ENCODE measurements at regions not wholly inside any gene's neighbourhood (a gene's known extent, or its start where the extent isn't known, plus 50 kb on each side); places are given as distances from the start of the nearest gene placed in this dataset.

GRCh38 chr5:171657473-171657872, 128.1 kb upstream of the SMIM23 start:
- Histone ChIP-seq H3K4me2 (no peak overlapping the region), H3K79me2 (ENCODE audit: low read depth) (no peaks in the 10 kb centered on the region), H2AFZ (no peak overlapping the region), H4K20me1 (ENCODE audit: insufficient read depth) (no peaks in the 10 kb centered on the region), H3F3A (ENCODE audit: insufficient read depth, low read depth) (no peaks in the 10 kb centered on the region), H3K27ac (no peak overlapping the region), H3K36me3 (ENCODE audit: low read depth) (no peaks in the 10 kb centered on the region), H3K4me1 (replicated peaks; ENCODE audit: insufficient read depth) (no peaks in the 10 kb centered on the region), H3K9me2 (ENCODE audit: insufficient read depth) (no peaks in the 10 kb centered on the region), H3K9me3 (ENCODE audit: insufficient read depth, low read depth) (no peaks in the 10 kb centered on the region), H3K4me3 (no peak overlapping the region), H3K27me3 (ENCODE audit: insufficient read depth, low read depth) (no peaks in the 10 kb centered on the region)
- intact Hi-C loops (cut with micrococcal nuclease; ENCODE audit: unreplicated experiment), result no loop called here
- CTCF ChIA-PET, result no interaction called here
- DNase-seq, result no peak
- POLR2A ChIA-PET (ENCODE audit: unreplicated experiment), result no interaction called here
- no TSS peak for BruUV-seq (replicated peaks)
- TF ChIP-seq CTCF (conservative IDR thresholded peaks at IDR 0.05), result no peak
- TF ChIP-seq EZH2 (IDR thresholded peaks at IDR 0.05; ENCODE audit: low read depth), result no peak

- ChIA-PET POLR2A (ENCODE audit: unreplicated experiment) (no interaction called here), CTCF (no interaction called here)
- H4K20me1 ChIP-seq (ENCODE audit: insufficient read depth), result no peaks in the 10 kb centered on the region
- no peaks in the 10 kb centered on the region for H3F3A ChIP-seq (ENCODE audit: insufficient read depth, low read depth)
- DNase-seq, result no peak
- H3K9me2 ChIP-seq (ENCODE audit: insufficient read depth), result no peaks in the 10 kb centered on the region
- intact Hi-C loops (cut with micrococcal nuclease; ENCODE audit: unreplicated experiment), result no loop called here
- H3K4me1 ChIP-seq (replicated peaks; ENCODE audit: insufficient read depth), result no peaks in the 10 kb centered on the region
- no peak overlapping the region for H3K27ac ChIP-seq
- no peaks in the 10 kb centered on the region for H3K79me2 ChIP-seq (ENCODE audit: low read depth)
- TF ChIP-seq EZH2 (IDR thresholded peaks at IDR 0.05; ENCODE audit: low read depth) (no peak), CTCF (conservative IDR thresholded peaks at IDR 0.05) (no peak)
- H3K9me3 ChIP-seq (ENCODE audit: insufficient read depth, low read depth), result no peaks in the 10 kb centered on the region
- no peaks in the 10 kb centered on the region for H3K36me3 ChIP-seq (ENCODE audit: low read depth)
- no peak overlapping the region for H3K4me2 ChIP-seq
- BruUV-seq (replicated peaks), result no TSS peak
- H3K4me3 ChIP-seq, result no peak overlapping the region
- H3K27me3 ChIP-seq (ENCODE audit: insufficient read depth, low read depth), result no peaks in the 10 kb centered on the region
- no peak overlapping the region for H2AFZ ChIP-seq
These were observed 125.7 kb upstream of the SMIM23 start for GRCh38 chr5:171659896-171660295.

- H3K27ac ChIP-seq, result no peak overlapping the region
- H3K9me3 ChIP-seq (ENCODE audit: insufficient read depth, low read depth), result no peaks in the 10 kb centered on the region
- no peak for TF ChIP-seq EZH2 (IDR thresholded peaks at IDR 0.05; ENCODE audit: low read depth)
- TF ChIP-seq CTCF (conservative IDR thresholded peaks at IDR 0.05), result no peak
- no peaks in the 10 kb centered on the region for H3K9me2 ChIP-seq (ENCODE audit: insufficient read depth)
- H3K27me3 ChIP-seq (ENCODE audit: insufficient read depth, low read depth), result no peaks in the 10 kb centered on the region
- ChIA-PET POLR2A (ENCODE audit: unreplicated experiment) (no interaction called here), CTCF (no interaction called here)
- H3K4me3 ChIP-seq, result no peak overlapping the region
- no peak for DNase-seq
- BruUV-seq (replicated peaks), result no TSS peak
- no peaks in the 10 kb centered on the region for H3K4me1 ChIP-seq (replicated peaks; ENCODE audit: insufficient read depth)
- H3K79me2 ChIP-seq (ENCODE audit: low read depth), result no peaks in the 10 kb centered on the region
- no peaks in the 10 kb centered on the region for H4K20me1 ChIP-seq (ENCODE audit: insufficient read depth)
- H2AFZ ChIP-seq, result no peak overlapping the region
- H3F3A ChIP-seq (ENCODE audit: insufficient read depth, low read depth), result no peaks in the 10 kb centered on the region
- no peak overlapping the region for H3K4me2 ChIP-seq
- intact Hi-C loops (cut with micrococcal nuclease; ENCODE audit: unreplicated experiment), result no loop called here
- no peaks in the 10 kb centered on the region for H3K36me3 ChIP-seq (ENCODE audit: low read depth)
These were observed 125.2 kb upstream of the SMIM23 start for GRCh38 chr5:171660434-171660833.
